HCEC 1CT (cell line): ENCODE measurements at regions not wholly inside any gene's neighbourhood (a gene's known extent, or its start where the extent isn't known, plus 50 kb on each side); places are given as distances from the start of the nearest gene placed in this dataset.
"Not testable (repeated sequence)": the region's sequence is repeated elsewhere in the genome, so short reads cannot be mapped to it uniquely, and the experiment has no call there.

Source experiments
- DNase-seq: peaks from one replicate; pipeline ENCODE4 v3.0.0-alpha.2; 2017

DNA sequence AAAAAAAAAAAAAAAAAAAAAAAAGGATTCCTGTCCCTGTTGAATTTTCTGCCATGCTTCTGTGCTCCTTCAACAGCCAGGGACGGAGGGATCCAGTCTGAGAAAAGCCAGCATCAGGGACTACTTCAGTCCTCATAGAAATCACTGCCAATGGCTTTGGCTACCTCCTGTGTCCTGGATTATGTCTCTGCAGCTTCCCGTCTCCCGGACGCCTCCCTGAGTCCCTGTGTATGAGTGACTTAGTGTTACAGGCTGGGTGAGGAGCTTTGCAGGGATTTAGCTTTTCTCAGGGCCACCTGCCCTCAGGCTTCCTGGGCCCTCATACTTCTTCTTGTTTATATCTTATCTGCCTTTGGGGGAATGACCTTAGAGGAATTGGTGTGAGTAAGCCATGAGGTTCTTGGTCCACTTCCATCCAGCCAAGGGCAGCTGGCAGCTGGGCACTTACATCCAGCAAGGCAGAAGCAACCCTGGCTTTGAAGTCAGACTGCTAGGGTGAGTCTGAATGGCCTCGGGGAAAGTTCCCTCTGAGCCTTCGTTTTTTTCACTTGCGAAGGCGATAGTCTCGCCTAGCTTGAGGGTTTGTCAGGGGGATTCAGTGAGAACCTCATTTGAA, 83.6 kb upstream of the CRYM start:
- DNase-seq: peak; percentile 19

DNA sequence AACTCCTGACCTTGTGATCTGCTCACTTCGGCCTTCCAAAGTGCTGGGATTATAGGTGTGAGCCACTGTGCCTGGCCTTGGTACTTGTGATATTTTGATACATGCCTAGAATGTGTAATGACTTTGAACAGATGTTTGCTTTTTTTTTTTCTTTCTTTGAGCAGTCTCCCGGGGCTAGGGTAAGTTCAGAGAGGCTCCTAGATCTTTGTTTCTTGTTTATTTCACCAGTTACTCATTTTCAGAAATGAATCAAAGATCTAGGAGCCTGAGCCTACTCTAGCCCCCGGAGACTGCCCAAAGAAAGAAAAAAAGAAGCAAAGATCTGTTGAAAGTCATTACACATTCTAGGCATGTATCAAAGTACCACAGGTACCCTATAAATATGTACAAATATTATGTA, 83.0 kb upstream of the CRYM start:
- not testable (repeated sequence) for DNase-seq

DNA sequence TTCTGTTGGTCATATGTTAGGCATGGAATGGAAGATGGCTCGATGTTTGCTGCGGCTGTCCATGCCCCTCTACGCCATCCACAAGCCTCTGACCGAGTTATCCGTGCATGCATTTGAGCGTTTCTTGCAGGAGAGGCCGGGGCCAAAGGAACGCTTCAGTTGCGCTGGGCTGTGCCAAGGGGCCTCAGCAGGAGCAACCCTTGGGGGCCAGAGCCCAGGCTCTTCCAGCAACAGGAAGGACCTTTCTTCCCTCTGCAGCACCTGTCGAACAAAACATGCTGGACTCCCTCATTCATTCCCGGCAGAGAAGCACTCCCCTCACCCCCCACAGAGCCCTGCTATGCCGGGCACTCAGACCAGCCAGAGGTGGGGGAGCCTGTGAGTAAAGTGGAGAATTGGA, 81.4 kb upstream of the CRYM start:
- not testable (repeated sequence) for DNase-seq

DNA sequence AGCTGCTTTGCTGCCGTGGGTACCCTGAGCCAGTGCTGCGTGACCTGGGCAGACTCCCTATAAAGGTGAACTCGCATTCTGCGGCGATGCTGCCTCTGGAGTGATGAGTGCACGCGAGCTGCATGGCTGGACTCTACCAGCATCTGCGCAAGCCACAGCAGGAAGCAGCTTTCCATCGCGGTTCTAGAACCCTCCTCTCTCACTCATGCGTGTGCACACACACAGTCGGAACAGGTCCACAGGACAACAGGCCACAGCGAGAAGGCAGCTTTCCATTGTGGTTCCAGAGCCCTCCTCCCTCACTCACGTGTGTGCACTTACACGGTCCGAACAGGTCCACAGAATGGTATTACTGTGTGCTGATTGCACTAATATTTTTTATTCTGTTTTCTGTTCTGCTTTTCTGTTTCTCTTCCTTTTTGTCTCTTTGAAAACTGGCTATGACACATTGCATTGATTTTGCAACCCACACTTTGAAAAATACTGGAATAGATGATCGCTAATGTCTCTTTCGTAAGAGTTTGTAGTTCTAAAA, 80.2 kb upstream of the CRYM start:
- not testable (repeated sequence) for DNase-seq

DNA sequence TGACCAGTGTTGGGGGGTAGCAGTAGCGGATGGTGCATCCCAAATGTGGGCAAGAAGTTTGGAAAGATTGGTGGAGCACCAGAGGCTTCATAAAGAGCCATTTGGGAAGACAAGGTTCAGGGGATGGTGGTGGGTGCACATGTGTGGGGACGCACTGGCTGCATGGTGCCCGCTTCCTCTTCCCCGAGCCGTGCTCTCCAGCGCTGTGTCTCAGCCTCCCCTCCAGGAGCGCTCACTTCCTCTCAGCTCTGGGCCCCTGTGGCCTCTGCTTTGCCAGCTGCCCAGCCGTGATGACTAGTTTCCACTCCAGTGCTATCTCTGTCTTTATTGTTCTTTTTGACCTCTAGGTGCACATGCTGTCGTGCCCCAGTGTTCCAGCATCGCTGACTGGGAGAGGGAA, 78.2 kb upstream of the CRYM start:
- DNase-seq: not testable (repeated sequence)

DNA sequence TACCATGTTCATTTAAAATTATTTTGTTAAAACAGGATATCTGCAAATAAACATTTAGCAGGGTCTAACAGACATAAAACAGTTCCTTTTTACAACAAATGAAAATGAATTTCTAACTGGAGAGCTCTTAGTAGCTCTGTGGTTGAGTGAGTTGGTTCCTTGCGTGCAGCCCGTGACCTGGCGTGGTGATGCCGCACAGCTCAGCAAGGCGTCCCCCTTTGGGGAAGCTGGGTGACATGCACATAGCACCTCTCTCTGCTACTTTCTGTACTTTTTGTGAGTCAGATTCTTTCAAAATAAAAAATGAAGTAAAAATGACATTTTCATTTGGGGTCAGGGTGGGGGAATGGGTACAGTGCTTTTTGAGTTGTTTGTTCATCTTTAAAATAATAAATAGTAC, 73.3 kb upstream of the CRYM start:
- not testable (repeated sequence) for DNase-seq

DNA sequence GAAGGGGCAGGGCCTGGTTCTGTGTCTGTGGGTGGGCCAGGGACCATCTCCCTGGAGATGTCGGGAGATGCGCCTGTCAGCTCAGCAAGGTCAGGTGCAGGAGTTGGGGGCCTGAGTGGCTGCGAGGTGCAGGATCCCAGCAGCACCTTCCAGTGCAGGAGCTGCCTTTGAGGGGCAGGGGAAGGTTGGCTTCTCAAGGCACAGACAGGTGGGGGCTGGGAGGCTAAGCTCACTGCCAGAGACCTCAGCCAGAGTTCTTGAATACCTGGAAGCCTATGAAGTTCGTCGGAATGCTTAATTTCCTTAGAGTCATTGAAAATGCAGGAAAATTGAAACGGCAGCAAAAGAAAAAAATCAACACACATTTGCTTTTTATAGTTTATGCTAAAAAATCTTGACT, 72.8 kb upstream of the CRYM start:
- DNase-seq: not testable (repeated sequence)

DNA sequence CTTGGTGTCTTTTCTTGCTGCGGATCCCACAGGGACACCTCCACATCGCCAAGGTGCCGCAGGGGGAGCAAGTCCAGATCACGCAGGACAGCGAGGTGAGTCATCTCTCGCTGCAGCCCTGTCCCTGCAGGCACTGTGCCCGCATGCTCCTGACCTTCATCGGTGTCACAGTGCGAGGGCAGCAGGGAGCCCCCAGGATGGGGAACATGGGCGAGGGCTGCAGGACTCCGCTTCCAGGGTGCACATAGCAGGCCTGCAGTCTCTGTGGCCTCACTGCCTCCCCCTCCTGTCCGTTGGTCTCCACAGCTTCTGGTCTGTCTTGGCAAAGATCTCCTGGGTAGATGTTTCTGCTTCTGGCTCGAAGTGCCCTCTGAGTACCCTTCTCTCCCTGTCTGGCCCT, 71.2 kb upstream of the CRYM start:
- not testable (repeated sequence) for DNase-seq

DNA sequence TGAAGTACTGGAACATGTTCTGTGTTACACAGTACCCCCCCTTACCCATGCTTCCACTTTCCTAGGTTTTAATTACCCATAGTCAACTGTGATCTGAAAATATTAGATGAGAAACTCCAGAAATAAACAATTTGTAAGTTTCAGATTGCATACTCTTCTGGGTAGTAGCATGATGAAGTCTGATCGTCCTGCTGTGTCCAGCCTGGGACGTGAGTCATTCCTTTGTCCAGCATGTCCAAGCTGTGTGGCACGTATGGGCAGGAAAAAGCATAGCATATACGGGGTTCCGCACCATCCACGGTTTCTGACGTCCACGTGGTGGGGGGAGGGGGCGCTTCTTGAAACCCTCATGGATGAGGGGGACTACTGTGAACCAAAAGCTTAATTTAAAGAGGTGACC, 70.7 kb upstream of the CRYM start:
- DNase-seq: not testable (repeated sequence)

DNA sequence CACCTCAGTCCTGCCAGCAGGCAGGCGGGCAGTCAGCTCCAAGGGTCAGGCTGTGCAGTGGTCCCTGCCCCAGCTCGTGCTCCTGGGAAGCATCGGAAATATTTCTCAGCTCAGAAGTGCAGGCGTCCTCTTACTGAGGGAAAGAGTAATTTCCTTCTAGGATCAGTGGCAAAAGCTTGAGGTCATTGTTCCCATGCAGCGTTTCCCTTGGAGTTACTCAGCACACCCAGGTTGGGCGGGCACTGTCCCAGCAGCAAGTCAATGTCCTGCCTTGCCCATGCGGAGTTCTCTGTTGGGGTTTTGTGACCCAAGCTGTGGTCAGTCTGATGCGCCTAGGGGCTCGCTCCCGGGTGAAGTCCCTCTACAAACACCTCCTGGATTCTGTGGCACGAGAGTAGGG, 69.4 kb upstream of the CRYM start:
- not testable (repeated sequence) for DNase-seq

DNA sequence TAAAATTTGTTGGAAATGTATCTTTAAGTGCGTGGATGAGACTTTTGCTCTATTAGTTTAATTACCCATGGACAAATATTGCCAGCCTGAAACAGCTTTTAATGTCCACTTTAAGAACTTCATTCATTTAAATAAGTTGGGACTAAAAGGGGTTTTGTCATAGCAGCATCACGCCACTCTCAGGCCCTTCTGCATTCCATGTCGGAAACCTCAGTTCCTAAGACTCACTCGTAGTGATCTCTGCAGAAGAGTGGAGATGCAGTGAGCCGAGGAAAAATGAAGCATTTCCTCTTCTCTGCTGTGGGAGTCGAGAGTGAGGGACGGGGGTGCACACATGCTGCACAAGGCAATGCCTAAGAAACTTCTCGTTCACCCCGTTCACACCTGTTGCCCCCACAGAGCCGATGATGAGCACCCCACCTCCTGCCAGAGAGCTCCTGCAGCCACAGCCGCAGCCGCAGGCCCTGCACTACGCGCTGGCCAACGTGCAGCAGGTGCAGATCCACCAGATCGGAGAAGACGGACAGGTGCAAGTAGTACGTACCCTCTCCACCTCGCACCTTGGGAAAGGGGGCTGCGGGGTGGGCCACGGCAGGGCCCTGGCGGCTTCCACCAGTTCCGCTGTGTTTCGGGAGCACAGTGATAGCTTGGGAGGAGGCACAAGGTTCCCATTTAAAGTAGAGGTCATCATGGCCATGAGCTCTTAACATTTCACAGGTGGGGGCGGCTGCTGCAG, 68.8 kb upstream of the CRYM start:
- DNase-seq: not testable (repeated sequence)

DNA sequence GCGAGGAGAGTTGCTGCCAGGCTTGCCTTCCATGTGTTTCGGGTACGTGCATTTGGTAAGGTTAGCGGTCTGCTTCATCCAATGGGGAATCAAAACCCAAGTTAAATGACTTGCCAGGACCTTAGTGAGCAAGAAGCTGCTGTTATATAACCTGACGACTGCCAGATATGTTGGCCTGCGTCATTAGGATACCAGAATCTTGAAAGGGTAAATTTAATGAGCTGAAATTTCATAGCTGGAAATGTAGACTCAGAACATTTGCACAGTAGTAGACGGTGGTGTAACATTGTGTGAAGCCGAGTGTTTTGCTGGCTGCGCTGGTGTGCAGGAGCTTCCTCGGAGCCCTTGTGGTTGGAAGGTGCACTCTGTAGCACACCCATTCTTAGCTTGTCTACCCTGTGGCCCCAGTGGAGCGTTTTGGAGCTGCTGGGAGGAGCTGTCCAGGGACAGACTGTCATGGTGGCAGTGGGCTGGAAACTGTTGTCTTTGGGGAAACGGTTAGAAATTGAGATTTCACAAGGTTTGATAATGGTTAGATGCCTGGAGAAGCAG, 66.3 kb upstream of the CRYM start:
- DNase-seq: not testable (repeated sequence)

DNA sequence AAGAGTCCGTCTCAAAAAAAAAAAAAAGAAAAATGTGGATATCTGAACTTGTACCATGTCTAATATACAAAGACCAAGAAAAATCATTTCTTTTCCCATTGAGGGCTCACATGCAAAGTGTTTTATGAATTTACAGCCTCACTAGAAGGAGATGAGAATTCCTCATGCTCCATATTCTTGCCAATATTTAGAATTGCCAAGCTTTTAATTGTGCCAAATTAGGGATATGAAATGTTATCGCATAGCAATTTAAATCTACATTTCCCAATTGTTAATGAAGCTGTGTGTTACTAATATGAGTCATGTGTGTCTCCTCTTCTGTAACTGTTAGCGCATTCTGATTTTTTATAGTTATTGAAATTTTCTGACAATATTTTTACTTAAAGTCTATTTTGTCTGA, 63.0 kb upstream of the CRYM start:
- DNase-seq: no peak

DNA sequence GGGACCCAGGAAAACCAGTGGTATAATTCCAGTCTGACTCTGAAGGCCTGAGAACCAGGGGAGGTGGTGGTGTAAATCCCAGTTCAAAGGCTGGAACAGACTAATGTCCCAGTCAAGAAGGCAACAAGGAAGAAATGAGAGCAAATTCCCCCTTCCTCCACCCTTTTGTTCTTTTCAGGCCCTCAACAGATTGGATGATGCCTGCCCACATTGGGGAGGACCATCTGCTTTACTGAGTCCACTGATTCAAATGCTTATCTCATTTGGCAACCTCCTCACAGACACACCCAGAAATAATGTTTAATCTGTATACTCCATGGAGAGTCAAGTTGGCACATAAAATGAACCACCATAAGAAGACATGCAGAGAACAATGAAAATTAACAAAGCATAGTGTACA, 61.9 kb upstream of the CRYM start:
- no peak for DNase-seq

DNA sequence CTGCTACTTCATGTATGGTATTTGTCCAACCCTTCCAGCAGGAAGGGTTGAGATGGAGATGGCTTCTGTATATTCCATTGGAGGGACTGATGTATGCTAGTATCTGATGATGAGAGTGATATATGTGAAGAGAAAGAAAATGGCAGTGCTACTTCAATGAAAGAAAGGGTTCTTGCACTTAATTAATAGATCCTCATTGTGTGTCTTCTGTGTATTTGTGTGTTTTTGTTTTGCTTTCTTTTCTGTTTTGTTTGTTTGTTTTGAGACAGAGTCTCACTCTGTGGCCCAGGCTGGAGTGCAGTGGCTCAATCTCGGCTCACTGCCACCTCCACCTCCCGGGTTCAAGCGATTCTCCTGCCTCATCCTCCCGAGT, 61.2 kb upstream of the CRYM start:
- DNase-seq: no peak

DNA sequence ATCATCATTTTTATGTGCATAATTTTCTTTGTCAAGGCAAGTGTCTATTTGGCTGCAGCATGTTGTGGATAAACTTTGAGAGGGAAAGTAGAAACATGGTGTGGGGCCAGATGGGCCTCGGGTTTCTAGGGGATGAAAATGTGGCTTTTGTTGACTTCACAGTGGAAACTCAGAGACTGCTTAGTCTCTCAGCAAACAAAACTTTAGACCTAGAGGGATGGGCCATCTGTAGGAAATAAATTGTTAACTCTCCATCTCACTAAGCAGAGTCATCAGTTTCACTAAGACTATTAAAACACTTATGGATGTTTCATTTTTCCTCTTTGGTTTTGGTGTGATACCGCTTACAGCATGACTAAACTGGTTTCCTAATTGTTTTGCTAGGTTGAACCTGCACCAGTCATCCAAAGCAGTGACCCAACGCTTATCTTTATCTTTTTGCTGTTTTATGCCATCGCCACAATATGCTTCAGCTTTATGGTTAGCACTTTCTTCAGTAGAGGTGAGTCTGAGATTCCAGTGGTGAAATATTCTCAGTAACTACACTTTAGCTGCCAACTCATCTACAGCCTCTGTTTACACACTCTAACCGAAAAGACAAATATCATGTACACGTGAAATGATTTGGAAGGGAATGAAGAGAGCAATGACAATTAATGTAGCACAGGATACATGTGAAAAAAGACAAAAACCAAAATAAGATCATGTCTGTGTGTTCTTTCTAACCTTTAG, 60.6 kb upstream of the CRYM start:
- no peak for DNase-seq

DNA sequence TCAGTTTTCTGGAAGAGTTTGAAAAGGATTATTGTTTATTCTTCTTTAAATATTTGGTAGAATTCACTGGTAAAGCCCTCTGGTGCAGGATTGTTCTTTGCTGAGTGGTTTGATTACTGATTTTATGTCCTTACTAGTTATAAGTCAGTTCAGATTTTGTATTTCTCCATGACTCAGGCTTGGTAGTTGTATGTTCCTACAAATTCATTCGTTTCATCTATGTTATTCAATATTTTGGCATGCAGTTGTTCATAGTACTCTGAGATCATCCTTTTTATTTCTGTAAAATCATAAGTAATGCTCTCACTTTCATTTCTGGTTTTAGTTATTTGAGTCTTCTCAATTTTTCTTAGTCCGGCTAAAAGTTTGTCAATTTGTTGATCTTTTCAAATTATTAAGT, 58.1 kb upstream of the CRYM start:
- DNase-seq: peak; percentile 67

DNA sequence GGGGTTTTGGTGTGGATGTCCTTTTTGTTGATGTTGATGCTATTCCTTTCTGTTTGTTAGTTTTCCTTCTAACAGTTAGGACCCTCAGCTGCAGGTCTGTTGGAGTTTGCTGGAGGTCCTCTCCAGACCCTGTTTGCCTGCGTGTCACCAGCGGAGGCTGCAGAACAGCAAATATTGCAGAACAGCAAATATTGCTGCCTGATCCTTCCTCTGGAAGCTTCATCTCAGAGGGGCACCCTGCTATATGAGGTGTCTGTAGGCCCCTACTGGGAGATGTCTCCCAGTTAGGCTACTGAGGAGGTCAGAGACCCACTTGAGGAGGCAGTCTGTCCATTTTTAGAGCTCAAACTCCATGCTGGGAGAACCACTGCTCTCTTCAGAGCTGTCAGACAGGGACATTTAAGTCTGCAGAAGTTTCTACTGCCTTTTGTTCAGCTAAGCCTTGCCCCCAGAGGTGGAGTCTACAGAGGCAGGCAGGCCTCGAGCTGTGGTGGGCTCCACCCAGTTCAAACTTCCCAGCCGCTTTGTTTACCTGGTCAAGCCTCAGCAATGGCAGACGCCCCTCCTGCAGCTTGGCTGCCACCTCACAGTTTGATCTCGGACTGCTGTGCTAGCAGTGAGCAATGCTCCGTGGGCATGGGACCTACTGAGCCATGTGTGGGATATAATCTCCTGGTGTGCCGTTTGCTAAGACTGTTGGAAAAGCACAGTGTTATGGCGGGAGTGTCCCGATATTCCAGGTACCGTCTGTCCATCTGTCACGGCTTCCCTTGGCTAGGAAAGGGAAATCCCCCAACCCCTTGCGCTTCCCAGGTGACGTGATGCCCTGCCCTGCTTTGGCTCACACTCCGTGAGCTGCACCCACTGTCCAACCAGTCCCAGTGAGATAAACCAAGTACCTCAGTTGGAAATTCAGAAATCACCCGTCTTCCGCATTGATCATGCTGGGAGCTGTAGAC, 56.4 kb upstream of the CRYM start:
- not testable (repeated sequence) for DNase-seq

DNA sequence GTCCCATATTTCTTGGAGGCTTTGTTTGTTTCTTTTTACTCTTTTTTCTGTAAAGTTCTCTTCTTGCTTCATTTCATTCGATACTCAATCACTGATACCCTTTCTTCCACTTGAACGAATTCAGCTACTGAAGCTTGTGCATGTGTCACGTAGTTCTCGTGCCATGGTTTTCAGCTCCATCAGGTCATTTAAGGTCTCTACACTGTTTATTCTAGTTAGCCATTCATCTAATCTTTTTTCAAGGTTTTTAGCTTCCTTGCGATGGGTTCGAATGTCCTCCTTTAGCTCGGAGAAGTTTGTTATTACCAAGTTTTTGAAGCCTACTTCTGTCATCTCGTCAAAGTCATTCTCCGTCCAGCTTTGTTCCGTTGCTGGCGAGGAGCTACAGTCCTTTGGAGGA, 55.6 kb upstream of the CRYM start:
- DNase-seq: not testable (repeated sequence)
